Limb (tissue), 2 donors: ENCODE measurements at regions not wholly inside any gene's neighbourhood (a gene's known extent, or its start where the extent isn't known, plus 50 kb on each side); places are given as distances from the start of the nearest gene placed in this dataset.

Experiments
- DNase-seq, 2 donors: peaks; one replicate each; pipeline ENCODE4 v3.0.0-alpha.2; 2016; ENCODE audit errors: extremely low spot score in 2 of 2

DNA sequence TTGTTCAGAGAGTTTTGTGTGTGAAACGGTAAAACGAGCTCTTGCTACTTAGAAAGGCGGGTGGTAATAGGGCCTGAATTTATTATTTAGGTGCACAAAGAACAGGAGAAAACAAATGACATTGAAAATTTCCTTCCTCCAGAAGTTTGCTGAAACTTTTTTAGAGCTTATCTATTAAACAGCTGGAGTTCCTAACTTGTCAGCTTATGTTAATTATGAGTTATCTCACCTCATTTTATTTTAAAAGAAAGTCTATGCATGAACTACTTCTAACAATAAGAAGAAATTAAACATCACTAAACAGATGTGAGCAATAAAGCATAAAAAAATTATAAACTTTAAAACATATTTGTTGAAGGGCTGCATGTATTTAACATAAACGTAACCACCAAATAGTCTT, 373.9 kb upstream of the ANO3 start:
- DNase-seq = no peak

DNA sequence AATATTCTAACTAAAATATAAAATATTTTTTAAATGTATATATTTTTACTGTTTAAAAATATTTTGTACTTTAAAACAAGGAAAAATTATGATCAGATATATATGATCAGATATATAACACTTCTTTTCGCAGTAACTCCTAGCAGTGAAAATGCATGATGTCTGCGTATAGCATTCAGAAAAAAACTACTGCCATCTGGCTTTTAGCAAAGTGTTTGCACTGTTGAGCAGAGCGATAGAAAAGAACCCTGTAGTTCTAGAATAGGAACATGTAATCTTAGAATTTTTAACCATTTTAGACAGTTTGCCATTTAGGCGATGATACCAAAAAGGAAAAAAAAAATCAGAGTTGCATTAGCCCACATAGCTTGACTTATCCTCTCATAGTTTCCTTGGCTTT, 370.4 kb upstream of the ANO3 start:
- DNase-seq = peak in 1 of 2 donors; percentile 43

DNA sequence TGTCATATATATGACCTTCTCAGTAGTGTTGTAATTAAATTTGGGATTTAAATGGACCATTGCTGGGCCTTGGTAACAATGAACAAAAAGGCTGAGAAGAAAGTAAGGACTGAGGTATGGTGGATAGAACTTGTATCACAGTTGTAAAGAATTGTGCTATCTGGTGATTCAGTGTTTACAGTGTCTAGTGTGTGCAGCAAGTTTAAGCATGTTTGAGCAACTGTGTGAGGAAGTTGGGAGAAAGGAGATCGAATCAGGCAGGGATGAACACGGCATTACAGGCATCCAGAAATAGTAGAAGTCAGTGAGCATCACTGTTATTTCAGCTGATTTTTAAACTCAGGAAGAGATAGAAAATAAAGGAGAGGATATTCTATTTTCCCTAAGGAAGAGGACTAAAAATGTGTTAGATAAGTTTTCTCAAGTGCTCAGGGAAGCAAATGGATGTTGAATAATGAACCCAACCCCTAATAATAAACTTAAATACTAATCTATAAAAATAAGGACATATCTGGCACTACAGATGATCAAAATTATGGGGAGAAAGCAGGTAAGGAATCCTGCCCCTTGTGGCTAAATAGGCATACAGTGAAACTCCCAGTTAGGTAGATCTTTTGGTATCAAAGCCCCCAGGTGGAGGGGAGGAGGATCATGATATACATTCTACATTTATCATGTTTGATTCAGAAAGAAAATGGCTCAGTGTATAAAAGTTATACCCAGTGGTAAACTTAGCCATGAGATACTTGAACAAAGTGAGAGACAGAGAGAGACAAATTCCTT, 361.0 kb upstream of the ANO3 start:
- no peak for DNase-seq

DNA sequence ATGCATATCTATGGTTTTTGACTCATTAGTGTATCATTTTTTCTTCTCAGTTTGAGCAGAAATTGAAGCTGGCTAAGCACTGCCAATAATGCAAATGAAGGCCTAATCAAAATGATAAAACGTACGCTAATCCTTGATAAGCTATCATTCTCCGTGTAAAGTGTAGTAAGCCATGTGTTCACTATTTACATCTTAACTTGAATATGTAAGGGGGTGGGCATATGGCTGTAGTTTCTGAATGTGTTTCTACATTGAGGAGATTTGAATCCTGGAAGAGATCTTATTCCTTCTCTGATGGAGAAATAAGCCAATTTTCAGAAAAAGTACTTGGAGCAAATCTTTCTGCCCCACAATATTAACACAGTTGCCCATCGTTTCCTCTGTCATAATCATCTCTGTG, 351.8 kb upstream of the ANO3 start:
- no peak for DNase-seq

DNA sequence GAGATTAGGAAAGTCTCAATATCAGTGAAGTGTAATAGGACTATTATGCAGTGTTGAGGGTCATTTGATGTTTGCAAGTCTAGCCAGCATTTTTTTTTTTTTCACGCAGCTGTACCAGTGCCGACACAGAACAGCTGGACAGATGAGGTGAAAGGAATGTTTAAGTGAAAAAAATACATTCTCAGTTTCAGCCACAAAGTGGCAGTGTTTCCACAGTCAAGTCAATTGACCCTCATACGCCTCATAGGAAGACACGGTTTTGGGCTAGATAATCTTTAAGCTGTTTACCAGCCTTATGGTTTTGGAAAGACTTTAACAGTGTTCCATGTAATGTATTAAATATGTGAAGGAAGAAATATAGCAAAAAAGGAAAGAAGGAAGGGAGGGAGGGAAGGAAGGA, 349.9 kb upstream of the ANO3 start:
- peak in 1 of 2 donors; percentile 84 for DNase-seq

DNA sequence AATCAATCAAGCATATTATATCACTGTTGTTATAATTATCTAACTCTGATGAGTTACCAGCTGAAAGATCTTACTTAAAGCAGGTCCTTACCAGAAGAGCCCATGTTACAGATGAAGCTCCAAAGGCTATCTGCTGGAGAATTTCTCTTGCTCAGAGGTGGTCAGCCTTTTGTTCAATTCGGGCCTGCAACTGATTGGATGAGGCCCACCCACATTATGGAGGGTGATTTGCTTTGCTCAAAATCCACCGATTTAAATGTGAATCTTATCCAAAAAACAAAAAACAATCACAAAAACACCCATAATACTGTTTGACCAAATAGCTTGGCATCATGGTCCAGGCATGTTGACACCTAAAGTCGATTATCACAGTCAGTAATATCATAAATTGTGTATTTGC, 348.6 kb upstream of the ANO3 start:
- DNase-seq = no peak

DNA sequence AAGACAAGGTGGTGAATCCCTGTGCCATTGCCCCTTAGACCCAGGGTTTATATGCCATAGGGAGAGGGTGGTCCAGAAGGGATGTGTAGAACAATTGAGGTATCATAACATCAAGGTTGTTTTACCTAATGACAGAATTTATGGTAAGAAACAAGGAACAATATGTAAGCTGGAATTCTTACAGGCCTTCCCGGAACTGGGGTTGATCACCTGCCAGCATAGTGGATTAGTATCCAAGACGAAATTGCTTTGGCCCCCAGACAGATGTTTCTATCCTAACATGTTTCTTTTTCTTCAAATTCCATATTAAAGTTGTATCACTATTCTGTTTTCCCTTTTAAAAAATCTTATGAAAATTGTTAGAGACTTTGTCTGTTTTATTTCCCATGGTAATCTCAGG, 343.8 kb upstream of the ANO3 start:
- peak in 1 of 2 donors; percentile 15 for DNase-seq

DNA sequence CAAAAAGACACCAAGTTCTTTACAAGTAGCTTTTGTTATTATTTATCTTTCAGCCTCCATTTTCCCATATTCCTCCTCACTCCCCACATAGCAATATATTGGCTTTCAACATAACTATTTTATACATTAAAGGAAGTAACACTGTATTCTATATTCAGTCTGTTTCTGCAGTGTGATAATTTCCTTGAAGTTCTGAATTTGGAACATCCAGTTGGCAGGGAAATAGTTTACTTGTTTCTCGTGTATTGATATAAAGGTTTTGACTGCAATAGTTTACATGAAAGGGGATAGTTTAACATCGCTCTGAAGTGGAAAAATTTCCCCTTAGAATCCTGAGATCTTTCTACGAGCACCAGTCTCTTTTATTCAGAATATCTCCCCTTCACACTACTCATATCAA, 341.5 kb upstream of the ANO3 start:
- DNase-seq = no peak

DNA sequence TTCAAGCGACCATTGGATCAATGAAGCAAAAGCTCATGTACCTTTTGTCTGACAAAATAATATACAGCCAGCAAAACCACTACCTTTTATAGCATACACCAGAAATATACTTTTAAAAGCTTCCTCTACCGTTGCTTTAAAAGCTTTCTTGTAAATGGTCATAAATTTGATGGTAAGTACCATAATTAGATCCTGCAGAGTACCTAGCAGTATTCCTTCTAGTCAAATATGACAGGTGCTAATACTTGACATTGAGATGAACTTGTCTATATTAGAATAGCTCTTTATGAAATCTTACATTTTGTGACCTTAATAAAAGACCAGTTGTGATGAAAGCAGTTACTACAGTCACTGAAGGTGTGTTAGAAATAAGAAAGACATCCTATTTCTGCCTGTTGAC, 340.5 kb upstream of the ANO3 start:
- DNase-seq = no peak

DNA sequence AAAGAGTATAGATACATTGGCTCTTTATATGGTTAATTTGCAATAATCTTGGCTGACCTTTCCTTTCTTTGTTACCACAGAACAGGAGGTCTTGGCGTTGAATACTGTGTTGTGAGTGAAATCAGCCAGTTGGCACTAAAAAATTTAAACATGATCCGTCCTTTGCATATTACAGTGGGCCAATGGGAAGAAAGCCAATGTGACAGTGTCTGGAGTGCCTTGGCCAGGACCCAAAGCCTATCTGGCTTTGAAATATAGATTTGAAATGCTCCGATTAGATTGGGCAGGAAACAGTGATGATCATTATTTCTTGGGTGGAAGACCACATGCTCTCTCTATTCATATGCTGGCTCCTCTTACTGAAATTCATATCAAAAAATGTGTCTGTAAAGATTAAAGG, 339.6 kb upstream of the ANO3 start:
- peak in 1 of 2 donors; percentile 56 for DNase-seq

DNA sequence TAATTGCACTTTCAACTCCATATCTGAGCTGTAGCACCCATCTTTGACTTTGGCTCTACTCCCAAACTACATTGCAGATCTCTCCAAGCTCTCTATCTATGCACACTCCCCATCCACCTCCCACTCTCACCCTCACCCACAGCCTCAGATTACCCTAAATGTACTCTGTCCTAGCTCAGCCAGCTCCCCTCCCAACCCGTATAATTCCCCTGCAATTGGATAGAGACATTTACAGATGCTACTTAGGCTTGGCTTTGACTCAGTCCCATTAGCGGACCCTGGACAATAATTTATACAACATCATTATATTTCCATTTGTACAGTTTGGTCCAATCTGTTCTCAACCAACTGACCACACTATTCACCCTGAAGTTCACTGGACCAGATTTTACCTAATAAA, 338.9 kb upstream of the ANO3 start:
- DNase-seq = no peak

DNA sequence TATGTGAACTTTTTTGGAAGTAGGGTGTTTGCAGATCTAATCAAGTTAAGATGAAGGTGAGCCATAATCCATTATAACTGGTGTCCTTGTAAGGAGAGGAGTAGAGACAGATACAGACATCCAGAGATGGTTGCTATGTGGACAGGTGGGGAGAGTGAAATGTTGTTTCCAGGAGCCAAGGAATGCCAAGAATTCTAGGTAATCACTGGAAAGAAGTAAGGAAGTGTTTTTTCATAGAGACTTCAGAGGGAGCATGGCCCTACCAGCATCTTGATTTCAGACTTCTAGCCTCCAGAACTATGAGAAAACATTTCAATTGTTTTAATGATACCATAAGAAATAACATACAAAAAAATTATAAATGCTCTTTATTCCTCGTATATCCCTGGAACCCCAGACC, 320.5 kb upstream of the ANO3 start:
- DNase-seq = no peak

DNA sequence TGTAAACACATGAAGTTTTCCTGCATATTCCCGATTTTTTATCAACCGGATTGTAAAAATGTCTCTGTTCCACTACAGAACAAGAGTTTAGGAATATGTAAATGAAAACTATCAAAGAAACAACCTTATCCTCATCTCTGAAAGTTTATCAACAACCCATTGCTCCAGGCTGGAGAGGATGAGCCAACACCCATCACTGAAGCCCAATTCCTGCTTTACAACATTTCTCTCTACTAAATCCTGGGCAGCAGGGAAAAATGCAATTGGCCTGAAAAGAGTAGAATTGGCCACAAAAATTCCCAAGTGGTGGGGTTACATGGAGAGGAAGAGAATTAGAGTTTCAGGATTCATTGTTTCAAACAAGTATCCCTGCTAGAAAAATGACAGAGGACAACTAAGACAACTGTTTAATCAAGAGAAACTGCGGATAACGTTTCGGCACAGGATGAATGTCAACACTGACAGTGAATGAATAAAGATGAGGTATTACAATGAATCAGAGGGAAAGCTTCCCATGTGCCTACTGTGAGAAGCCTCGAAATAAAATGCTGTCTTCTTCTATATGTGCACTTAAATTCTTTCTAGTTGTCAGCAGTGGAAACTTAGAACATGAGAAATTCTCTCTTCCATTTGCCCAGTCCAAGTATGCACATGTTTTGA, 317.3 kb upstream of the ANO3 start:
- DNase-seq = no peak

DNA sequence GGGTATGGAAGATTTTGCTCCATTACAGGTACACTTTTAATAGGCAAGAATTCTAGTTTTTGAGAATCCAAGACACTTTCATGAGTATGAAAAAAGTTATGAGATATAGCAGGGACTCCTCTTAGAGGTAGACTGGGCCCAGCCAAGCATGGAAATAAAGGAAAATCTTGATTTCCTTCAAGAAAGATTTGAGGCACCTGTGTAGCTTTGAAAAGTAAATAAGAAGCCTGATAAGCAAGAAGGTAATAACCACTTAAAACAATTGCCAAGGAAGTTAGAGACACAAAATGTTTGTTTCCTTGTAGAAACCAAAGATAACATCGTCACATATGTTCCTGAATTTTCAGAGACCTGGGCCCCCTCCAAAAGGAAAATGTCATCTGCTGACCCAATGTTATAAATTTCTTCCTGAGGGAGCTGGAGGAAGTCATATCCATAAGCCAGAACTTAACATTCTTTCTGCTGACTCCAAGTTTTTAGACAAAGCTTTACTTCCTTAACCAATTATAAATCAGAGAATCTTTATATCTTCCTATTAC, 314.5 kb upstream of the ANO3 start:
- DNase-seq = no peak

DNA sequence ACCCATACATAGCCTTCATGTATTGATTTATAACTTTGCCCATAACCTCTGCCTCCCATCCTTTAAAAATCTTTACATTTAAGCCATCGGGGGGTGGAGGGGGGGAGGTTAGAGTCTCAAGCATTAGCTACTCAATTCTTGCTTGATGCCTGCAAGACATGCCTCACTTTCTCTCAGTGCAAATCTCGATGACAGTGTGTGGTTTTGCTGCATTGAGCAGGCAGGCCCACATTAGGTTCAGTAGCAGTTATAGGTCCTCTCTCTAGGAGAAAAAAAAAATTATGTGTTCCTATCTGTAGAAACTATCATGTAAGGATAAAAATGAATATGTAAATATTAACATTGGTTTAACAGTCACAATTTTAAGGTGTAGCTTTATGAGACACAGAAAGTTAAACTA, 314.0 kb upstream of the ANO3 start:
- DNase-seq = no peak

DNA sequence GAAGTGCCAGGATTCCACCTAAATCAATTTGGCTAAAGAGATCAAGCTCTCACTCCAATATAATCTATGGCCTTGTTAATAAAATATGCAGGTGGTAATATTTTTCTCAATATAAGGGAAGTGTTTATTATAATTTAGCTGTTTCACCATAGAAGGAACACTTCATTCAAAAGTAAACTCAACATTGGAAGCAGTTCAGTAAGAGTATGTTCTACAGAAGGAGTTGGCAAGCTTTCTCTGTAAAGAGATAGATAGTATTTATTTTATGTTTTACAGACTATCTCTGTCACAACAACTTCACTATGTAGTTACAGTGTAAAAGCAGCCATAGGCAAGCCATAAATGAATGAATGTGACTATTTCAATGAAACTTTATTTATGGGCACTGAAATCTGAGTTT, 313.6 kb upstream of the ANO3 start:
- DNase-seq = no peak

DNA sequence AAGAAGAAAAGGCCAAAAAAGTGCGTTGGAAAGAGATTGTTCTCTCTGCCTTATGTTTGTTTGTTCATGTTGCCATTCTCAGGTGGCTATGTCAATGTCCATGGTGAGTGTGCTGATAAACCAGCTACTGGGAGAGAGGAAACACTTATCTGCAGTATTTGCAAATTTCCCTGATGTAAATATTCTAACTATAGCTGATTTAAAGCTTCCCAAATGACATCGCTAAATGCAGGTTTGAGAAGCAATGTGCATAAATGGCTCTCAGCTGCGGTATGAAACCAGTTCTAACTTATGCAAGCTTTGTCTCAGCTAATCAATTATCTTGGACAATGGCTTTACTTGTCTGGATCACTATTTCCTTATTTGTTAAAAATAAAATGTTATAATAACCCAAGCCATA, 312.5 kb upstream of the ANO3 start:
- no peak for DNase-seq

DNA sequence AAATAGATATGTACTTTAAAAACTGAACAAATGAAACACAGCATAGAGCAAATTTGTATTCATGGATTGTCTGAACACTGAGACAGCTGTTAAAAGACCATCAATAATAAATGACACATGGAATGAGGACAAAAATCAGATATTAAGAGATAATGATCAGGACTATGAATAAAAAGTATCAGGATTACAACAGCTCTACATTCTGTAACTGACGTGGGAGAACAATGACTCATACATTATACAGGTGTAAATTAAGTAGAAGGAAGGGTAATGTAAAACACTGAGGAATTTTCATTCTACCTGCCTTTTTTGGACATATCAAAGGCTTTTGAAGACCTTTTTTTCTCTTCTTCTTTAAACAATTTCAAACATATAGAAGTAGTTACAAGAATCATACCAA, 310.9 kb upstream of the ANO3 start:
- DNase-seq = no peak

DNA sequence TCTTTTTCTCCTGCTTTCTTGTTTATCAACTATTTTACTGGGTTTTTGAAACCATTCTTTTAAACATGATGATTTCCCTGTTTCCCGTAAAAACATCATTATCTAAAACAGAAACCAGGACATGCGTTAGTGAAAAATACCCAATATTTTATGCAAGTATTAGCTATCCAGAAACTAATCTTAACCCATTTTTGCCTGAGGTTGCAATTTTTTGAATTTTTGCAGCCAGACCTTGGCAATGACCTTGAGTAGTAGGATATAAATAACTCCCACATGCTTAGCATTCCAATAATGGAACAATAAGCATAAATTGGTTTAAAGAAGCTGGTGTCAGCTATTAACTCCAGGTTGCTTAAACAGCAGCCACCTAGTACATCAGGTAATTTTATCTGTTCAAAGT, 308.9 kb upstream of the ANO3 start:
- DNase-seq = no peak

DNA sequence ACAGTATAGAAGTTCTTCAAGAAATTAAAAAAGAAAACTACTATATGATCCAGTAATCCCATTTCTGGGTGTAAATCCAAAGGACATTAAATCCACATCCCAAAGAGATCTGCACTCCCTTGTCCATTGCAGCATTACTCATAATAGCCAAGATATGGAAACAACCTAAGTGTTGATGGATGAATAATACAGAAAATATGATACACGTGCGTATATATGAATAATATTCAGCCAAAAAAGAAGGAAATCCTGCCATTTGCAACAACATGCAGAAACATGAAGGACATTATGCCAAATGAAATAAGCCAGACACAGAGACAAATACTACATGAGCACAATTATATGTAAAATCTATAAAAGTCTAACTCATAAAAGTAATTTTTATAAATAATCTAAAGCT, 306.3 kb upstream of the ANO3 start:
- DNase-seq = no peak

DNA sequence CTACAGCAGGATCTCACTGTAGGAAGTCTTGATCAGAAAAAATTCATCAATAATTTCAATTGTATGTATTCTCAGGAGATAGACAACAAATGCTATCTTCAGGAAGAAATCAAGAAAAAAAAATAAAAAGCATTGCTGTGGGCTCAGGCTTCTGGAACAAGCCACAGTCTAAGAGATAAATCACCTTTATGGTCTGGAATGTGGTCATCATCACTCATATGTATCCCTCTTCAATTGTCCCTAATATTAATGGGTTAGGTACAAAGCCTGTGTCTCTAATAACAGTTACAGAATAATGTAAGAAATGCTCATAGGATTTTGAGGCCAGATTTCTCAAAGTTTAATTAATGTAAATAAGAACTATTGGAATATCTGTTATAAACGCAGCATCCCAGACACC, 305.9 kb upstream of the ANO3 start:
- DNase-seq = no peak

DNA sequence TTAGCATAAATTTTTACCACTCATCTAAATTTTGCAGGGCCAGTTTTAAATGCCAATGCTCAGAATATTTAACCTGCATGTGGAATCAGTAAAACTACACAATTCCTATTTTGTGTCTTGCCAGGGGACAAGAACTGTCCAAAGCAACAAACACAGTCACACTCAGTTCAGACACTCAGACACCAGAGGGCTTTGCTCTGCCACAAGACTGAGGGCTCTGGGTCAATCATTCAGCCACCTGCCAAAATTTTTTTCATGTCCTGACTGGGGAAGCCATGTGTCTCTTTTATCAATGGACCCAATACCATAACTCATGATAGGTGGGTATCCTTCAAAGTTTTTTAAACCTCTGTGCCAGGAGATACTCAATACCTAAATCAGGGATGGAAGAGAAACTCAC, 304.0 kb upstream of the ANO3 start:
- no peak for DNase-seq

DNA sequence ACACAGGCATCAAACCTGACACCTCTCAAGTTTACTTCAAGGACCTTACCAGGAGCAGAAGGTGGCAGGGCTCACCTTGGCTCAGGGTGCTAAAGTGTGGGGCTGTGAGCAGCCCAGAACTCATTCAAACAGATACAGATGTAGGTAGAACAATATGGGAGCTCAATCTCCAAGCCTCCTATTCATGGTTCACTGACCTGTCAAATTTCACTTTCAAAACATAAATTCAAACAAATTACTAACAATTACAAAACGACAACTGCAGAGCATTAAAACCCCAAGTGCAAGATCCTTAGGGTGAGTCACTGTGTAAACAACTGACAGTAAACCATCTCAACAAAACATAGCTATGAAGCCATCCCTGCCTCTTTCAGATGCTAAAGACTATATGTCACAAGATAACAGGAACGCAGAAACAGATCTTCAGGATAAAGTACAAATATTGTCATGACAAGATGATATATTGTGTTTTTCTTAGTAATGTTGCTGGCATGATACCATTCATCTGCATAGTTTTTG, 303.5 kb upstream of the ANO3 start:
- DNase-seq = no peak
